ENCODE measurements at regions not wholly inside any gene's neighbourhood (a gene's known extent, or its start where the extent isn't known, plus 50 kb on each side); places are given as distances from the start of the nearest gene placed in this dataset.

DNA sequence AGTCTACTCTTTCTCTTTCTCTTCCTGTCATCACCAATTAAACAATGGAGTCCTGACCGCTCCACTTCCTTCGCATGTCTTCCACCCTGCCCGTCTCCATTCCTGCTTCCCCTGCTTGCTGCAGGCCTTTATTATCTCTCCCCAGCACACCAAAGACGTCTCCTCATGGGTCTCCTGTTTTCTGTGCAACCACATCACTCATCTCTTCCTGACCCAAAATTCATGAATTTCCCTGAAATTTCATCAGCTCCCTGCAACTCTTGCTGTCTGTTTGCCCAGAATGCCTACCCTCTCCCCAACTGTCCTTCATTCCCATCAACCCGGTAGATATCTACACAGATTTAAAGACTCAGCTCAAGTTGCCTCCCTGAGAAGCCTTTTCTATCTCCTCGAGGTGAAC, 76.7 kb upstream of the ALOX12 start:
- TF ChIP-seq, protein P1, sequence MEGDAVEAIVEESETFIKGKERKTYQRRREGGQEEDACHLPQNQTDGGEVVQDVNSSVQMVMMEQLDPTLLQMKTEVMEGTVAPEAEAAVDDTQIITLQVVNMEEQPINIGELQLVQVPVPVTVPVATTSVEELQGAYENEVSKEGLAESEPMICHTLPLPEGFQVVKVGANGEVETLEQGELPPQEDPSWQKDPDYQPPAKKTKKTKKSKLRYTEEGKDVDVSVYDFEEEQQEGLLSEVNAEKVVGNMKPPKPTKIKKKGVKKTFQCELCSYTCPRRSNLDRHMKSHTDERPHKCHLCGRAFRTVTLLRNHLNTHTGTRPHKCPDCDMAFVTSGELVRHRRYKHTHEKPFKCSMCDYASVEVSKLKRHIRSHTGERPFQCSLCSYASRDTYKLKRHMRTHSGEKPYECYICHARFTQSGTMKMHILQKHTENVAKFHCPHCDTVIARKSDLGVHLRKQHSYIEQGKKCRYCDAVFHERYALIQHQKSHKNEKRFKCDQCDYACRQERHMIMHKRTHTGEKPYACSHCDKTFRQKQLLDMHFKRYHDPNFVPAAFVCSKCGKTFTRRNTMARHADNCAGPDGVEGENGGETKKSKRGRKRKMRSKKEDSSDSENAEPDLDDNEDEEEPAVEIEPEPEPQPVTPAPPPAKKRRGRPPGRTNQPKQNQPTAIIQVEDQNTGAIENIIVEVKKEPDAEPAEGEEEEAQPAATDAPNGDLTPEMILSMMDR (IDR thresholded peaks at IDR 0.05) = no peak
- TF ChIP-seq POLR2AphosphoS5 (IDR thresholded peaks at IDR 0.05) (no peak), POLR2A (IDR thresholded peaks at IDR 0.05) (no peak)

Data from breast epithelium (tissue), 3 donors.